ENCODE measurements at regions not wholly inside any gene's neighbourhood (a gene's known extent, or its start where the extent isn't known, plus 50 kb on each side); places are given as distances from the start of the nearest gene placed in this dataset.

DNA sequence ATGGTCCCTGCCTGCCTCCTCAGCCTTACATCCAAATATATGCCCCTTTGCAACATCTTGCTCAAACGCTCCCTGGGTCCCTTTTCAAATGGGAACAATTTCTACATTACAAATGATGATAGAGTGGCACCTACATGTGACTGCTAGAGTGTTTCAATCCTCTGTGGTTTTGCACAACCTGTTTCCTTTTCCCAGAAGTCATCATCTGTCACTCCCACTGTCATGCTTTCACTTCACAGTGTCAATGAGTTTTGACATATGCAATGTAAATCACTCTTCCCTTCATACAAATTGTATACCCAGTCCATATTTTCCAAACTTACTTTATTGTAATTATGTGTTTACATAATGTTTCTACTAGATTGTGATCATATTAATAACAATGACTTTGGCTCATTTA, 887.3 kb downstream of the TDRD15 start:
- no peak for TF ChIP-seq SUZ12 (IDR thresholded peaks at IDR 0.05)
- no peak for TF ChIP-seq PKNOX1 (IDR thresholded peaks at IDR 0.05)
- no peak for TF ChIP-seq LEF1 (IDR thresholded peaks at IDR 0.05; ENCODE audit: borderline replicate concordance)
- no peak for TF ChIP-seq HDGF (IDR thresholded peaks at IDR 0.05; ENCODE audit: borderline replicate concordance)
- TF ChIP-seq ELF4 (IDR thresholded peaks at IDR 0.05) = no peak
- no peak for TF ChIP-seq FOXM1 (IDR thresholded peaks at IDR 0.05; ENCODE audit: borderline replicate concordance)
- no peak for TF ChIP-seq SP1 (IDR thresholded peaks at IDR 0.05)
